OCI-LY7 (cell line): ENCODE measurements at regions not wholly inside any gene's neighbourhood (a gene's known extent, or its start where the extent isn't known, plus 50 kb on each side); places are given as distances from the start of the nearest gene placed in this dataset.

Experiments used
- EZH2phosphoT487 ChIP-seq: fragments of 200-600 bp; sonication (generic); IDR thresholded peaks from 2 replicates; pipeline ENCODE4 v1.6.1; 2018; ENCODE audit warnings: low read depth, borderline replicate concordance, mild to moderate bottlenecking, mixed run types, antibody characterized with exemption, low read length, moderate library complexity, mixed read lengths
- TF ChIP-seq, protein P1 (sequence below): fragments of 200-600 bp; sonication (generic); conservative IDR thresholded peaks from 2 replicates; pipeline ENCODE4 v1.5.1; 2014; ENCODE audit warnings: mild to moderate bottlenecking, antibody characterized with exemption, low read length, moderate library complexity, mixed read lengths

DNA sequence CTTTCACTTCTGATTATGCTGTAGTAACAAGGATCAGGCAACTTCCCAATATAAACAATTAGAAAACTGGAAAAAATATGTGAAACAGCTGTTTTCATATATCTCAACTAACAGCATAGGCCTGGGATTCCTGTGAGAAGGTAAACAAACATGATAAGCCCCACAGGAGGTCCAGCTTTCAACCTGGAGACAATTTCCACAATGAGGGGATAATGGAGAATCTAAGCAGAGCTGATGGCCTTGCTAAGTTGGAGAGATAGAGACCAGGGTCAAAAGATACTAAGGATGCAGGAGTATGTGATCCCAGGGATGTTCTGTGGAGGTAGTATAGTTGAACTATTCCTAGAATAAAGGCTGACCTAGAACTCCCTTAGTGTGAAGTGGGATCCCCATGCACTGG is 452.3 kb upstream of the ACTRT1 start:
- TF ChIP-seq, protein P1, sequence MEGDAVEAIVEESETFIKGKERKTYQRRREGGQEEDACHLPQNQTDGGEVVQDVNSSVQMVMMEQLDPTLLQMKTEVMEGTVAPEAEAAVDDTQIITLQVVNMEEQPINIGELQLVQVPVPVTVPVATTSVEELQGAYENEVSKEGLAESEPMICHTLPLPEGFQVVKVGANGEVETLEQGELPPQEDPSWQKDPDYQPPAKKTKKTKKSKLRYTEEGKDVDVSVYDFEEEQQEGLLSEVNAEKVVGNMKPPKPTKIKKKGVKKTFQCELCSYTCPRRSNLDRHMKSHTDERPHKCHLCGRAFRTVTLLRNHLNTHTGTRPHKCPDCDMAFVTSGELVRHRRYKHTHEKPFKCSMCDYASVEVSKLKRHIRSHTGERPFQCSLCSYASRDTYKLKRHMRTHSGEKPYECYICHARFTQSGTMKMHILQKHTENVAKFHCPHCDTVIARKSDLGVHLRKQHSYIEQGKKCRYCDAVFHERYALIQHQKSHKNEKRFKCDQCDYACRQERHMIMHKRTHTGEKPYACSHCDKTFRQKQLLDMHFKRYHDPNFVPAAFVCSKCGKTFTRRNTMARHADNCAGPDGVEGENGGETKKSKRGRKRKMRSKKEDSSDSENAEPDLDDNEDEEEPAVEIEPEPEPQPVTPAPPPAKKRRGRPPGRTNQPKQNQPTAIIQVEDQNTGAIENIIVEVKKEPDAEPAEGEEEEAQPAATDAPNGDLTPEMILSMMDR = no peak
- TF ChIP-seq EZH2phosphoT487 = no peak
